H1 (cell line): ENCODE measurements at regions not wholly inside any gene's neighbourhood (a gene's known extent, or its start where the extent isn't known, plus 50 kb on each side); places are given as distances from the start of the nearest gene placed in this dataset.
A peak's percentile ranks its signal among the peaks of the same experiment; 100 is the strongest.

Source experiments
- BRCA1 ChIP-seq: IDR thresholded peaks from 2 replicates; pipeline ENCODE4 v1.6.1; 2012; ENCODE audit warnings: low read depth, low read length, improper control_type of control experiment
- EP300 ChIP-seq, 2 experiments: IDR thresholded peaks; 1 replicate in 1 of 2; 2 replicates in 1 of 2; pipeline ENCODE4 v1.6.1; 2011 to 2012; ENCODE audit warnings: low read depth in 2 of 2, low read length in 2 of 2, mild to moderate bottlenecking in 2 of 2, borderline replicate concordance in 1 of 2, inconsistent platforms in 1 of 2, moderate library complexity in 1 of 2
- EZH2 ChIP-seq: fragments of 200-600 bp; sonication (generic); IDR thresholded peaks from 2 replicates; pipeline ENCODE4 v1.7.1; 2012; ENCODE audit warnings: low read depth, mild to moderate bottlenecking, moderate library complexity, low read length, inconsistent platforms; ENCODE audit not compliant: severe bottlenecking
- HDAC2 ChIP-seq, 2 experiments: fragments of 300-600 bp in 1 of 2; sonication (generic) in 1 of 2; IDR thresholded peaks; 2 replicates each; pipeline ENCODE4 v1.6.1; 2011 to 2012; ENCODE audit warnings: low read depth in 2 of 2, low read length in 2 of 2, mild to moderate bottlenecking in 2 of 2, moderate library complexity in 2 of 2, borderline replicate concordance in 1 of 2, inconsistent platforms in 1 of 2
- POLR2A ChIP-seq, 2 experiments: IDR thresholded peaks; 1 replicate in 1 of 2; 2 replicates in 1 of 2; pipeline ENCODE4 v1.6.1; 2011; ENCODE audit warnings: low read depth in 2 of 2, low read length in 2 of 2, mild to moderate bottlenecking in 2 of 2; ENCODE audit errors: control extremely low read depth in 1 of 2
- SIN3A ChIP-seq, 2 experiments: IDR thresholded peaks in 1 of 2; conservative IDR thresholded peaks in 1 of 2; 2 replicates each; pipeline ENCODE4 v1.6.1; 2011 to 2012; ENCODE audit warnings: low read length in 2 of 2, improper control_type of control experiment in 1 of 2, low read depth in 1 of 2, mild to moderate bottlenecking in 1 of 2
- SP2 ChIP-seq: IDR thresholded peaks from 2 replicates; pipeline ENCODE4 v1.6.1; 2012; ENCODE audit warnings: mild to moderate bottlenecking, low read length, inconsistent platforms
- SP4 ChIP-seq: IDR thresholded peaks from 2 replicates; pipeline ENCODE4 v1.6.1; 2012; ENCODE audit warnings: low read length, inconsistent platforms
- TF ChIP-seq, protein P1 (sequence below), 3 experiments: IDR thresholded peaks; 1 replicate in 2 of 3; 2 replicates in 1 of 3; pipeline versions ENCODE4 v1.5.1 to v1.6.1; 2011; ENCODE audit warnings: low read length in 3 of 3, mild to moderate bottlenecking in 3 of 3, inconsistent platforms in 2 of 3, low read depth in 1 of 3, moderate library complexity in 1 of 3; ENCODE audit not compliant: insufficient read depth in 1 of 3; ENCODE audit errors: control extremely low read depth in 1 of 3
- TF ChIP-seq, protein P2 (sequence below): IDR thresholded peaks from 2 replicates; pipeline ENCODE4 v1.6.1; 2011; ENCODE audit warnings: low read length, improper control_type of control experiment
- TF ChIP-seq, protein P3 (sequence below): IDR thresholded peaks from 2 replicates; pipeline ENCODE4 v1.6.1; 2012; ENCODE audit warnings: low read length, inconsistent platforms

DNA sequence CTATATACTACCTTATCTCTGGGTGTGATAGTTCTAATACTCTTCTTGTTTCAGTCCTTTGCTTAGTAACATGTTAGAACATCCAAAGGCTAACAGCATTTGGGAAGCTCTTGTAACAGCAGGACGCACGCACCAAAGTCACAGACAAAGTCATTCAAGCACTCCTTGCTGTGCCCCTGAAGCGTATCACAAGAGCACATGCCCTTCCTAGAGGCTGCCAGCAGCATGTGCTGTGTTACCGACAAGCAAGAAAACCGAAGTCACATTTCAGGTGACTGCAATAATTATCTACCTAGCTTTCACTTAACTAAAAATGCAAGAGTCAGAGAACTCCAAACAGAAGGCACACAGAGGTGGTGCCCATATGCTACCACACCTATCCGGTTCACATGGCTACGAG lies 194.1 kb downstream of the KLF12 start:
- TF ChIP-seq, protein P1, sequence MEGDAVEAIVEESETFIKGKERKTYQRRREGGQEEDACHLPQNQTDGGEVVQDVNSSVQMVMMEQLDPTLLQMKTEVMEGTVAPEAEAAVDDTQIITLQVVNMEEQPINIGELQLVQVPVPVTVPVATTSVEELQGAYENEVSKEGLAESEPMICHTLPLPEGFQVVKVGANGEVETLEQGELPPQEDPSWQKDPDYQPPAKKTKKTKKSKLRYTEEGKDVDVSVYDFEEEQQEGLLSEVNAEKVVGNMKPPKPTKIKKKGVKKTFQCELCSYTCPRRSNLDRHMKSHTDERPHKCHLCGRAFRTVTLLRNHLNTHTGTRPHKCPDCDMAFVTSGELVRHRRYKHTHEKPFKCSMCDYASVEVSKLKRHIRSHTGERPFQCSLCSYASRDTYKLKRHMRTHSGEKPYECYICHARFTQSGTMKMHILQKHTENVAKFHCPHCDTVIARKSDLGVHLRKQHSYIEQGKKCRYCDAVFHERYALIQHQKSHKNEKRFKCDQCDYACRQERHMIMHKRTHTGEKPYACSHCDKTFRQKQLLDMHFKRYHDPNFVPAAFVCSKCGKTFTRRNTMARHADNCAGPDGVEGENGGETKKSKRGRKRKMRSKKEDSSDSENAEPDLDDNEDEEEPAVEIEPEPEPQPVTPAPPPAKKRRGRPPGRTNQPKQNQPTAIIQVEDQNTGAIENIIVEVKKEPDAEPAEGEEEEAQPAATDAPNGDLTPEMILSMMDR (IDR thresholded peaks at IDR 0.05; ENCODE audit: control extremely low read depth in 1 of 3, insufficient read depth in 1 of 3, low read depth in 1 of 3, low read length in 3 of 3), result peak in 1 of 3 experiments; percentile 14; a peak in 1 of 4 replicates
- TF ChIP-seq, protein P2, sequence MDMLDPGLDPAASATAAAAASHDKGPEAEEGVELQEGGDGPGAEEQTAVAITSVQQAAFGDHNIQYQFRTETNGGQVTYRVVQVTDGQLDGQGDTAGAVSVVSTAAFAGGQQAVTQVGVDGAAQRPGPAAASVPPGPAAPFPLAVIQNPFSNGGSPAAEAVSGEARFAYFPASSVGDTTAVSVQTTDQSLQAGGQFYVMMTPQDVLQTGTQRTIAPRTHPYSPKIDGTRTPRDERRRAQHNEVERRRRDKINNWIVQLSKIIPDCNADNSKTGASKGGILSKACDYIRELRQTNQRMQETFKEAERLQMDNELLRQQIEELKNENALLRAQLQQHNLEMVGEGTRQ, result no peak
- TF ChIP-seq BRCA1, result no peak
- TF ChIP-seq, protein P3, sequence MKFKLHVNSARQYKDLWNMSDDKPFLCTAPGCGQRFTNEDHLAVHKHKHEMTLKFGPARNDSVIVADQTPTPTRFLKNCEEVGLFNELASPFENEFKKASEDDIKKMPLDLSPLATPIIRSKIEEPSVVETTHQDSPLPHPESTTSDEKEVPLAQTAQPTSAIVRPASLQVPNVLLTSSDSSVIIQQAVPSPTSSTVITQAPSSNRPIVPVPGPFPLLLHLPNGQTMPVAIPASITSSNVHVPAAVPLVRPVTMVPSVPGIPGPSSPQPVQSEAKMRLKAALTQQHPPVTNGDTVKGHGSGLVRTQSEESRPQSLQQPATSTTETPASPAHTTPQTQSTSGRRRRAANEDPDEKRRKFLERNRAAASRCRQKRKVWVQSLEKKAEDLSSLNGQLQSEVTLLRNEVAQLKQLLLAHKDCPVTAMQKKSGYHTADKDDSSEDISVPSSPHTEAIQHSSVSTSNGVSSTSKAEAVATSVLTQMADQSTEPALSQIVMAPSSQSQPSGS, result no peak
- no peak for TF ChIP-seq POLR2A (IDR thresholded peaks at IDR 0.05; ENCODE audit: control extremely low read depth in 1 of 2, low read depth in 2 of 2, low read length in 2 of 2)
- no peak for TF ChIP-seq SP2
- TF ChIP-seq EZH2, result no peak
- no peak for TF ChIP-seq EP300 (IDR thresholded peaks at IDR 0.05; ENCODE audit: borderline replicate concordance in 1 of 2, low read depth in 2 of 2, low read length in 2 of 2)
- TF ChIP-seq SP4, result no peak
- no peak for TF ChIP-seq HDAC2 (IDR thresholded peaks at IDR 0.05; ENCODE audit: borderline replicate concordance in 1 of 2, low read depth in 2 of 2, low read length in 2 of 2)
- TF ChIP-seq SIN3A (conservative IDR thresholded peaks at IDR 0.05 in 1 of 2, IDR thresholded peaks at IDR 0.05 in 1 of 2; ENCODE audit: low read depth in 1 of 2, low read length in 2 of 2), result no peak
